GM19099 (cell line): ENCODE measurements at regions not wholly inside any gene's neighbourhood (a gene's known extent, or its start where the extent isn't known, plus 50 kb on each side); places are given as distances from the start of the nearest gene placed in this dataset.

Experiments used
- POLR2A ChIP-seq: IDR thresholded peaks from 3 replicates; pipeline ENCODE4 v1.6.1; 2011; ENCODE audit warnings: low read depth; ENCODE audit not compliant: insufficient read length; ENCODE audit errors: extremely low read depth

DNA sequence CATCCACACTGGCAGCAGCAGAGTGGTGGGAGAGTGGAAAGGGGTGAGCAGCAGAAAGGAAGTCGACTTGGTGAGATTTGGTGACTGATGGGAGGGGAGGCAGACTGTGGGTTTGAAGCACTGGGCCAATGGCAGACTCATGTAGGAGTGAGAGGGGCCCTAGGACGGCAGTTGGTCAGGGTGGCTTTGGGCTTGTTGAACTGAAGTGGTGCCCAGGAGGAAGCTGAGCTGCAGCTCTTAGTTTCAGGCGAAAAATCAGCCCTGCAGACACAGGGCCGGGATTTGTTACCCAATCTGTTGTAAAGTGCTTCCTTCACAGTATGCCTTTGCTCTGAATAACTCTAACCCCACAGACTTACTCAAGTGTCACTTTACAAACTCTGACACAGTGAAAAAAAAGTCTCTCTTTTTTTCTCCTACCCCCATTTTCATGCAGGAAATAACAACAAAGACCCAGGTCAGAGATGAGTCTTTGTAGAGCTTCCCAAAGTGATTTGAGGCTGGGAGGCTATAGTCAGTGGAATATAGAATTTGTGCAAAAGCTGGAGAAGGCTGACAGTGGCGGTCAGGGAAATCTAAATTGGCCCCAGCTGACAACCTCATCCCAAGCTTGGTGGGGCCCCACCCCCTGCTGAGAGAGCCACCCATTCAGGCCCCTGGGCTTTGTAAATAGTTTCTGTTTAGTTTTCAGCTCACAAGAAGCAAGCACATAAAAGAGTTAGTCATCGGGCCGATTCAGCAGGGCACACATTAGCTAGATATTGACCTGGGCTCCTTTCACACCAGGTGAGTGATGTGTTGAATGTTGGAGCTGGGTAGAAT is 226.9 kb downstream of the VAPA start:
- no peak for TF ChIP-seq POLR2A

GRCh38 chr18:10141559-10141958 is 227.7 kb downstream of the VAPA start:
- no peak for TF ChIP-seq POLR2A

GRCh38 chr18:10142056-10142455 is 228.2 kb downstream of the VAPA start:
- no peak for TF ChIP-seq POLR2A

GRCh38 chr18:10142496-10143160 is 228.8 kb downstream of the VAPA start:
- TF ChIP-seq POLR2A = no peak

- TF ChIP-seq POLR2A = no peak
Measured at GRCh38 chr18:10143596-10143995, 229.8 kb downstream of the VAPA start.

DNA sequence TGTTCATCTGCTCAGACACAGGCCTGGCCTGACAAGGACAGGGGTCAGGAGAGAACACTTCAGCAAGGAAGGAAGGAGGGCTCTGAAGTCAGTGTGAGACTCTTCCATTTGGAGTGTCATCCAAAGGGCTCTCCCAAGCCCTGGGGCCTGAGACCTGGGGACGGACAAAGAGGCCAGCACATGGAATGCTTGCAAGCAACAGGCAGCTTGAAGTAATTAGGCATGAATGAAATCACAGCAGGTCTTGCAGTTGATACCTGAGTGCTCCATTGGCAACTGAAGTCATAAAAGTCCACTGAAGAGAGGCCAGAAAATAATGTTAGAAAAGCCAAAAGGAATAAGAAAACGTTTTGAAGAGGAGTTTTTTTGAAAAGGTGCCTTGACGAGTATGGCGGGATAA is 231.7 kb downstream of the VAPA start:
- TF ChIP-seq POLR2A = no peak

- TF ChIP-seq POLR2A = no peak
Measured at GRCh38 chr18:10147226-10147625, 233.4 kb downstream of the VAPA start.

DNA sequence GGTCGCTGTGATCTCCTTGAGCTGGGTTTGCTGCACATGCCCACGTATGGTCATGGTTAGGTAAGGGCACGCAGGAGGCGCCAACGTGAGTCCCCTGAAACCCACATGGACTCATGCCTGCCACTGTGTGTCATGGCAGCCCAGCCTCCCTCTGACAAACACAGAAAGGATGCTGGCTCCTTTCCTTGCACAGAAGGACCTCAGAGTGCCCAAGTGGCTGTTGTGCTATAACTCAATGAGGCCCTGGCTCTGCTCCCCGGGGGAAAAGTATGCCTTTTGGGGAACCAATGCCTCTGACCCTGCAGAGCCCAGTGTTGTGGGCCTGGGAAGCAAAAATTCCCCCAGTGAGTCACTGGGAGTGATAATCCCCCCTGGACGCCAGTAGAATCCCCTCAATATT is 233.9 kb downstream of the VAPA start:
- no peak for TF ChIP-seq POLR2A

- TF ChIP-seq POLR2A = no peak
Measured at GRCh38 chr18:10148189-10148929, 234.5 kb downstream of the VAPA start.

DNA sequence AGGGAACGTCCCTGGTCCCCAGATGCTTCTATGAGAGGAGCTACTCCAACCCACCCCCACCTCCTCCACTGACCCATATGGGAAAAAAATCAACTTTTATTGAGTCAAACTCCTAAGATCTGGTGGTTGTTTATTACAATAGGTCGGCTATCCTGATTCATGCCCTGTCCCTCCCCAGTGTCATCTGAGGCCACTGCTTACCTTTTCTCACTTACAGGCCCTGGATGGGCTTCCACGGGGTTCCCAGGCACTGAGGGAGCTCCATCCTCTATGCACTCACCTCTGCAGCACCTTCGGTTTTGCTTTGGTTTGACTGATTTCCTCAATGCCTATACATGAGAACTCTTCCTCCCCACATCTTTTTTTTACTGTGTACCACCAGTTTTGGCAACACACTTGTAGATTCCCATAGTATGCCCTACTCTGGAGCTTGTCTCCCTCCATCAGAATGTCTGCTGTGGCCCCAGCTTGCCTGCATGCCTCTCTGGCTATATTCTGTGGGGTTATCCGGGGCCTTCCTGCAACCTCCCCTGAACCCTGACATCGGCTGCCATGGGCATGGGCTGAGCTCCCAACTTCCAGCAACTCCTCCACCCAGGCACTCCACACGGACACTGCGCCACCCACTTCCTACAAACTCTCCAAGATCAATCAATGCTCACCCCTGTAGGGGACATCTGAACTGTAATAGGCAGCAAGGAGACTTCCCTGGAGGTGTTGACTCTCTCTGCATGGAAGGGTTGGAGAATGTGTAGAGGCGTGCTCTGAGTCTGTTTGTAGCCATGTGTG is 236.1 kb downstream of the VAPA start:
- no peak for TF ChIP-seq POLR2A

GRCh38 chr18:10152475-10152874 is 238.7 kb downstream of the VAPA start:
- TF ChIP-seq POLR2A = no peak

DNA sequence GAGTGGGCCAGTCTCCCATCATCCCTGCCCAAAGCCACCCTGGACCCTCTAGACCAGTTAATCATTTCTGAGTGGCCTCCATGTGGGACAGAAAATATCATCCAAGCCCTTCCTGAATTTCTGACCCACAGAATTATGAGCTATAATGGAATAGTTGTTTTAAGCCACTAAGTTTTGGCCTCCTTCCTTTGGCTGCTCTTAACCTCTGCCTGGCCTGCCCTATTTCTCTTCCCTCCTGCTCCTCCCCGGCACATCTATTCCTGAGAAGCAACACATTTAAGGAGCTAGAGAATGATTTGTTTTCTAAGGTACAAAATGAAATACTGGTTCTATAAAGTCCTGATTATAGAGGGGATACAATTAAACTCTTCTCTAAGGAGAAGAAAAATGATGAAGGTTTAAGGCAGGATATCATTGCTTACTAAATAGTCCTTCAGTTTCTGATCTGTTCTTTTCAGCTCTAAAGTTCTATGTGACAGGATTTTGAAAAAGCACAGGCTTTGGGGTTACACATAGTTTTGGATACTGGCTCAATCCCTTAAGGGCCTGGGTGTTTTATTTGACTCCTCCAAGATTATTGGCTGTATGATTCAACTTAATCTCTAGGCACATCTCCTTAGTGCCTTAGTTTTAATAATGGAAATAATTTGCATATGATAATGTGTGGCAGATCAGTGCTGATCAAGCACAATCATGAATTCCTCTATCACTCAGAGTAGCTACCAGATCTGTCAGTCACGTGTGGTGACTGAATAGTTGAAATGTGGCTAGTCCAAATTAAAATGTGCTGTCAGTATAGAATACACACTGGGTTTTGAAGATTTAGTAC is 240.3 kb downstream of the VAPA start:
- TF ChIP-seq POLR2A = no peak

GRCh38 chr18:10157706-10158105 is 243.9 kb downstream of the VAPA start:
- no peak for TF ChIP-seq POLR2A

DNA sequence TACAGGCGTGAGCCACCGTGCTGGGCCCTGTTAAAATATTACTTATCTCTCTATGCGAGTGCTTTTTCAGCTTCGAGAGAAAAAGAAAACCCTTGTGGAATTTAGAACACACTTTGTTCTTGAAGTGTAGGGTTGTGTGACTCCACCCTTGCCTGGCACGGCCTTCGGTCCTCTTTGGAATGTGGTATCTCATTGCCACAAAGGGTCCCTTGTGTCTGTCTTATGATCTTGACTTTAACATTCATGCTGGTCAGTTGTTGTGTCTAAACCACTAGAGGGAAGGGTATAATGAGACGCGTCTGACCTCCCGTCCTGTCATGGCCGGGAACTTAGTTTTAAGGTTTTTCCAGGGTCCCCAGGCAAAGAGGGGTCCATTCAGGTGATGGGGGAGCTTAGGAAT is 246.4 kb downstream of the VAPA start:
- no peak for TF ChIP-seq POLR2A

DNA sequence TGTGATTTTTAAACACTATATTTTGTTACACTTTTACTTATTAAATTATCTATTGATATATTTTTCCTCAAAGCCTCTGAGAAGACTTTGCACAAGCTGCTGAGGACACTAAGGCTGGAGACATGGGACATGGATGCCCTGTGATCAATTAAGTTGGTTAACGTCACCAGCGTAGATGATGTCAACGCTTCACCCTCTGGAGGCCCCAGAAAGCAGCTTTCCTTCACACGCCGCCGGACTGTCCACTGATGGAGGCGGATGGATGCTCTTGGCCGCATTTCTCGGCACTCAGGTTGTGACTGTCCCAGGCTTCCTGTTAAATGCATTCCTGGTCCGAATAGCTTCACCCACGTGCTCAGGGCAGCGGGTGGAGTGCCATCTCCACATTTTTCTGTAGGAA is 247.5 kb downstream of the VAPA start:
- TF ChIP-seq POLR2A = no peak

- no peak for TF ChIP-seq POLR2A
Measured at GRCh38 chr18:10162340-10162739, 248.5 kb downstream of the VAPA start.
